HepG2 (cell line): ENCODE measurements at regions not wholly inside any gene's neighbourhood (a gene's known extent, or its start where the extent isn't known, plus 50 kb on each side); places are given as distances from the start of the nearest gene placed in this dataset.

ENCODE experiments used
- POLR2A ChIP-seq, 2 experiments: IDR thresholded peaks; 2 replicates each; pipeline ENCODE4 v1.6.1; 2011; ENCODE audit warnings: low read depth in 2 of 2, low read length in 2 of 2, mild to moderate bottlenecking in 1 of 2, moderate library complexity in 1 of 2; ENCODE audit not compliant: insufficient read depth in 1 of 2
- RAD21 ChIP-seq: fragments of 450-650 bp; formaldehyde crosslinking; IDR thresholded peaks from 2 replicates; pipeline ENCODE4 v1.5.0; 2020; ENCODE audit warnings: mild to moderate bottlenecking
- RORA ChIP-seq: sonication (generic); formaldehyde crosslinking; IDR thresholded peaks from 2 replicates; pipeline ENCODE4 v1.5.0; 2020; ENCODE audit warnings: mild to moderate bottlenecking, missing genetic modification reagents, moderate library complexity
- ZNF274 ChIP-seq: sonication (generic); formaldehyde crosslinking; IDR thresholded peaks from 2 replicates; pipeline ENCODE4 v1.5.1; 2020; ENCODE audit warnings: mild to moderate bottlenecking, missing genetic modification reagents
- TF ChIP-seq, protein P1 (sequence below): sonication (generic); formaldehyde crosslinking; IDR thresholded peaks from 2 replicates; pipeline ENCODE4 v1.5.0; 2020; ENCODE audit warnings: mild to moderate bottlenecking, missing genetic modification reagents, moderate library complexity
- TF ChIP-seq, protein P2 (sequence below): sonication (generic); formaldehyde crosslinking; IDR thresholded peaks from 2 replicates; pipeline ENCODE4 v1.4.0; 2020; ENCODE audit warnings: missing genetic modification reagents, borderline replicate concordance

DNA sequence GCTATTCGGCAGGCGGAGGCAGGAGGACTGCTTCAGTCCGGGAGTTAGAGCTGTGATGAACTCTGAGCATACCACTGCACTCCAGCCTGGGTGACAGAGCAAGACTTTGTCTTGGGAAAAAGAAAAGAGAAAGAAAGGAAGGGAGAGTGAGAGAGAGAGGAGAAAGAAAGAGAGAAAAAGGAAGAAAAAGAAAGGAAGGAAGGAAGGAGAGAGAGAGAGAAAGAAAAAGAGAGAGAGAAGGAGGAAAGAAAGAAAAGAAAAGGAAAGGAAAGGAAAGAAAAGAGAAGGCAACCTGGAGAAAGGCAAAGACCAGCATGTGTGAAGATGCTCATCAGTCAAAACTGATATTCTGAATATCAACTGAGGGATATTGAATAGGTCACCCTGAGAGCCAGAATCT, 143.1 kb upstream of the SASH1 start:
- no peak for TF ChIP-seq RAD21
- TF ChIP-seq RORA (CRISPR knock-in tag): no peak
- TF ChIP-seq, protein P1, sequence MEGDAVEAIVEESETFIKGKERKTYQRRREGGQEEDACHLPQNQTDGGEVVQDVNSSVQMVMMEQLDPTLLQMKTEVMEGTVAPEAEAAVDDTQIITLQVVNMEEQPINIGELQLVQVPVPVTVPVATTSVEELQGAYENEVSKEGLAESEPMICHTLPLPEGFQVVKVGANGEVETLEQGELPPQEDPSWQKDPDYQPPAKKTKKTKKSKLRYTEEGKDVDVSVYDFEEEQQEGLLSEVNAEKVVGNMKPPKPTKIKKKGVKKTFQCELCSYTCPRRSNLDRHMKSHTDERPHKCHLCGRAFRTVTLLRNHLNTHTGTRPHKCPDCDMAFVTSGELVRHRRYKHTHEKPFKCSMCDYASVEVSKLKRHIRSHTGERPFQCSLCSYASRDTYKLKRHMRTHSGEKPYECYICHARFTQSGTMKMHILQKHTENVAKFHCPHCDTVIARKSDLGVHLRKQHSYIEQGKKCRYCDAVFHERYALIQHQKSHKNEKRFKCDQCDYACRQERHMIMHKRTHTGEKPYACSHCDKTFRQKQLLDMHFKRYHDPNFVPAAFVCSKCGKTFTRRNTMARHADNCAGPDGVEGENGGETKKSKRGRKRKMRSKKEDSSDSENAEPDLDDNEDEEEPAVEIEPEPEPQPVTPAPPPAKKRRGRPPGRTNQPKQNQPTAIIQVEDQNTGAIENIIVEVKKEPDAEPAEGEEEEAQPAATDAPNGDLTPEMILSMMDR (CRISPR knock-in tag): no peak
- no peak for TF ChIP-seq POLR2A (IDR thresholded peaks at IDR 0.05; ENCODE audit: insufficient read depth in 1 of 2, low read depth in 2 of 2, low read length in 2 of 2)
- TF ChIP-seq, protein P2, sequence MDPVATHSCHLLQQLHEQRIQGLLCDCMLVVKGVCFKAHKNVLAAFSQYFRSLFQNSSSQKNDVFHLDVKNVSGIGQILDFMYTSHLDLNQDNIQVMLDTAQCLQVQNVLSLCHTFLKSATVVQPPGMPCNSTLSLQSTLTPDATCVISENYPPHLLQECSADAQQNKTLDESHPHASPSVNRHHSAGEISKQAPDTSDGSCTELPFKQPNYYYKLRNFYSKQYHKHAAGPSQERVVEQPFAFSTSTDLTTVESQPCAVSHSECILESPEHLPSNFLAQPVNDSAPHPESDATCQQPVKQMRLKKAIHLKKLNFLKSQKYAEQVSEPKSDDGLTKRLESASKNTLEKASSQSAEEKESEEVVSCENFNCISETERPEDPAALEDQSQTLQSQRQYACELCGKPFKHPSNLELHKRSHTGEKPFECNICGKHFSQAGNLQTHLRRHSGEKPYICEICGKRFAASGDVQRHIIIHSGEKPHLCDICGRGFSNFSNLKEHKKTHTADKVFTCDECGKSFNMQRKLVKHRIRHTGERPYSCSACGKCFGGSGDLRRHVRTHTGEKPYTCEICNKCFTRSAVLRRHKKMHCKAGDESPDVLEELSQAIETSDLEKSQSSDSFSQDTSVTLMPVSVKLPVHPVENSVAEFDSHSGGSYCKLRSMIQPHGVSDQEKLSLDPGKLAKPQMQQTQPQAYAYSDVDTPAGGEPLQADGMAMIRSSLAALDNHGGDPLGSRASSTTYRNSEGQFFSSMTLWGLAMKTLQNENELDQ (CRISPR knock-in tag): no peak
- no peak for TF ChIP-seq ZNF274 (CRISPR knock-in tag)
